CD4-positive, alpha-beta T cell treated with Interleukin-15 for 4 hours (primary cell): ENCODE measurements at regions not wholly inside any gene's neighbourhood (a gene's known extent, or its start where the extent isn't known, plus 50 kb on each side); places are given as distances from the start of the nearest gene placed in this dataset.
"Not testable (repeated sequence)": the region's sequence is repeated elsewhere in the genome, so short reads cannot be mapped to it uniquely, and the experiment has no call there.

Experiments used
- DNase-seq: peaks from one replicate; pipeline ENCODE4 v3.0.0-alpha.2; 2020; ENCODE audit warnings: low spot score

DNA sequence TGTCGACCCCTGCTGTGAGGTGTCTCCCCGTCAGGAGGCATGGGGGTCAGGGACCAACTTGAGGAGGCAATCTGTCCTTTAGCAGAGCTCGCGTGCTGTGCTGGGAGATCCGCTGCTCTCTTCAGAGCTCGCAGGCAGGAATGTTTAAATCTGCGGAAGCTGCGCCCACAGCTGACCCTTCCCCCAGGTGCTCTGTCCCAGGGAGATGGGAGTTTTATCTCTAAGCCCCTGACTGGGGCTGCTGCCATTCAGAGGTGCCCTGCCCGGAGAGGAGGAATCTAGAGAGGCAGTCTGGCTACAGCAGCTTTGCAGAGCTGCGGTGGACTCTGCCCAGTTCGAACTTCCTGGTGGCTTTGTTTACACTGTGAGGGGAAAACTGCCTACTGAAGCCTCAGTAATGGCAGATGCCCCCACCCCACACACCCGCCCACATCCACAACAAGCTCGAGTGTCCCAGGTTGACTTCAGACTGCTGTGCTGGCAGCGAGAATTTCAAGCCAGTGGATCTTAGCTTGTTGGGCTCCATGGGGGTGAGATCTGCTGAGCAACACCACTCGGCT lies 133.1 kb downstream of the CENPC start:
- not testable (repeated sequence) for DNase-seq

GRCh38 chr4:67403342-67403741 lies 142.0 kb downstream of the CENPC start:
- no peak for DNase-seq

GRCh38 chr4:67401902-67402301 lies 143.4 kb downstream of the CENPC start:
- no peak for DNase-seq

GRCh38 chr4:67397931-67398330 lies 147.4 kb downstream of the CENPC start:
- DNase-seq: no peak

DNA sequence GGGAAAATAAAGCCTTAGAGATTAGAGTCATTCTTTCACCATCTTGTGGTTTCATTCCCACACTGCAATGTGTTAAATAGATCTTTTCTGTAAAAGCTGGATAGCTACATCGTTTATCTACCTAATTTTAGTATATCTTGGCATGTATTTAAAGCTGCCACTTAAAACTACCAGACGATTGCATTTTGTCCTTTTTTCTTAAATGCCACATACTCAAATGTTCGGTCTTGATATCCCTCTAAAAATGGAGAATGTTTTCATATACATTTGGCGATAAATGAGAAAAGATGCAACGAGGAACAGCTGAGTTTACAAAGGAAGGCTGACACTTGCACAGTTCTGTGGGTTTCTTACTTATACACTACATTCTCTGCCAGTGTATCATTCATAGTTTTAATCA lies 148.3 kb downstream of the CENPC start:
- no peak for DNase-seq

DNA sequence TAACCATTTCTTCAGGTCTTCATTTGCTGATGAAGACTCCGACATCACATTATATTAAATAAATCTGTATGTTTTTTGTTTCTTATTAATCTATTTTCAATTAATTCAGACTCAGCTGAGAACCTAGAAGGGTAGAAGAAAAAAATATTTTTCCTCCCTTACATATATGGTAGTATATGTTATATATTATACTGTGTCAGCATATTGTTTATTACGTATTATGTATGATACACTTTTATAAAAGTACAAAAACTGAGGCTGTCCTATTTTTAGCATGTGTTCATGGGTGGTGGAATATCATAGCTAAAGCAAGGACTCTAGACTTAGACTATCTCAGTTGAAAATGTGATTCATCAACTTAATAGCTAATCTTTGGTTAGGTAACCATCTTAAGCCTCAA lies 149.3 kb downstream of the CENPC start:
- DNase-seq: no peak

DNA sequence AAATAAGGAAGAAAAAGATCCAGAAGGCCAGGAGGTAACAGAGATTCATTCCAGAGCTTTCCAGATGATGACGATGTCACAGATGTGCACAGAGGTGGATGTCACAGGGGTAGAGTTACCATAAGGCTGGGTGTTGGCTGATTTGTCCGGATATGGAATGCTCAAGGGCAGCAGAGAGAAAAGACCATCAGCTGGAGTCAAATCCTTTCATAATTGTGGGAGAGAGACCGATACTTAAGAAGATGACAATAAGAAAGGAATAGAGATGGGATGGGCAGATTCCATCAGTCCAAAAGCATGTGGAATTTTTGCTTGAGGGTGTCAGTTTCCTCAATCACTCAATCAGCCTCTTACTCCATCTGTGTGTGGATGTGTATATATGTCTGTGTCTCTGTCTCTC lies 150.4 kb downstream of the CENPC start:
- no peak for DNase-seq

- DNase-seq: peak; percentile 46
Measured at GRCh38 chr4:67393699-67394281, 151.5 kb downstream of the CENPC start.

- DNase-seq: no peak
Measured at GRCh38 chr4:67393007-67393406, 152.3 kb downstream of the CENPC start.

GRCh38 chr4:67381406-67381804 lies 163.9 kb downstream of the CENPC start:
- DNase-seq: not testable (repeated sequence)

DNA sequence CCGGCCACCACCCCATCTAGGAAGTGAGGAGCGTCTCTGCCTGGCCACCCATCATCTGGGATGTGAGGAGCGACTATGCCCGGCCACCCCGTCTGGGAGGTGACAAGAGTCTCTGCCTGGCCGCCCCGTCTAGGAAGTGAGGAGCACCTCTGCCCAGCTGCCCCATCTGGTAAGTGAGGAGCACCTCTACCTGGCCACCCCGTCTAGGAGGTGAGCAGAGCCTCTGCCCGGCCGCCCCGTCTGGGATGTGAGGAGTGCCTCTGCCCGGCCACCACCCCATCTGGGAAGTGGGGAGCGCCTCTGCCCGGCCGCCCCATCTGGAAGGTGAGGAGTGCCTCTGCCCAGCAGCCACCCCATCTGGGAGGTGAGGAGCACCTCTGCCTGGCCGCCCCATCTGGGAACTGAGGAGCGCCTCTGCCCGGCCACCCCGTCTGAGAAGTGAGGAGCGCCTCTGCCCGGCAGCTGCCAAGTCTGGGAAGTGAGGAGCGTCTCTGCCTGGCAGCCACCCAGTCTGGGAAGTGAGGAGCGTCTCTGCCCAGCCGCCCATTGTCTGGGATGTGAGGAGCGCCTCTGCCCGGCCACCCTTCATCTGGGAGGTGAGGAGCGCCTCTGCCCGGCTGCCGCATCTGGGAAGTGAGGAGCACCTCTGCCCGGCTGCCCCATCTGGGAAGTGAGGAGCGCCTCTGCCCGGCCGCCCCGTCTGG lies 164.4 kb downstream of the CENPC start:
- not testable (repeated sequence) for DNase-seq

DNA sequence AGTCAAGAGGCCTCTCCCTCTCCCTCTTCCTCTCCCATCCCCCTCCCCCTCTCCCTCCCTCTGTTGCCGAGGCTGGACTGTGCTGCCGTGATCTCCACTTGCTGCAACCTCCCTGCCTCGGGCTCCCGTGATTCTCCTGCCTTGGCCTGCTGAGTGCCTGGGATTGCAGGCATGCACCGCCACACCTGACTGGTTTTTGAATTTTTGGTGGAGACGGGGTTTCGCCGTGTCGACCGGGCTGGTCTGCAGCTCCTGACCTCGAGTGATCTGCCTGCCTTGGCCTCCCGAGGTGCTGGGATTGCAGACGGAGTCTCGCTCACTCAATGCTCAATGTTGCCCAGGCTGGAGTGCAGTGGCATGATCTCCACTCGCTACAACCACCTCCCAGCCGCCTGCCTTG lies 165.1 kb downstream of the CENPC start:
- DNase-seq: no peak

DNA sequence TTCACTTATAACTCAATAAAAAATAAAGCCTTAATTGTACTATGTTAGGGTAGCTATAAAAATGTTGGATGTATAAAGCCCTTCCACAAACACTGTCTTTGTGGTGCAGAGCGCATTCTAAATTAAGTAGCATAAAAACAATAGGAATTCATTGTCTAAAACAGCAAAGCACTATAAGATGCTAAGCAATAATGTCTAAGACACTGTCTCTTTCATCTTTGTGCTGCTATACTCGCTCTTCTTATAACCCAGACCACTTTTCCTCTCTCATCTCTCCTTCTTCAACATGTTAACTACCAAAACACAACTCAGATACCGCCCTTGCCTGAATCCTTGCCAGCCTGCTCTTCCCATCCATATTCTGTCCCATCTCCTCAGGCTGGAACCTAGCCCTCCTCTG lies 170.0 kb downstream of the CENPC start:
- no peak for DNase-seq

DNA sequence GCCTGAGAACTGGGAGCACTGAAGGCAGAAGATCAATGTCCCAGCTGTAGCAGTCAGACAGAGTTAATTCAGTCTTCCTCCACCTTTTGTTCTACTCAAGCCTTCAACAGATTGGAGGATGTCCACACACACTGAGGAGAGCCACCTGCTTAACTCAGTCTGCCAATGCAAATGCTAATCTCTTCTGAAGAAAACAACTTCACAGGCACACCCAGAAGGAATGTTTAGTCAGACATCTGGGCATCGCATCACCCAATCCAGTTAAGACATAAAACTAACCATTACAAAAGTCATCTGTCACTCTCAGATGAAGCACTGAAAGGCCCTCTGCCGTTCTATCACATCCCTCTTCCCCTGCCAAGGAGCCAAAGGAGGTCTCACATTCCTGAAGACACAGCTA lies 173.7 kb downstream of the CENPC start:
- DNase-seq: no peak

- no peak for DNase-seq
Measured at GRCh38 chr4:67366311-67366861, 178.9 kb downstream of the CENPC start.

DNA sequence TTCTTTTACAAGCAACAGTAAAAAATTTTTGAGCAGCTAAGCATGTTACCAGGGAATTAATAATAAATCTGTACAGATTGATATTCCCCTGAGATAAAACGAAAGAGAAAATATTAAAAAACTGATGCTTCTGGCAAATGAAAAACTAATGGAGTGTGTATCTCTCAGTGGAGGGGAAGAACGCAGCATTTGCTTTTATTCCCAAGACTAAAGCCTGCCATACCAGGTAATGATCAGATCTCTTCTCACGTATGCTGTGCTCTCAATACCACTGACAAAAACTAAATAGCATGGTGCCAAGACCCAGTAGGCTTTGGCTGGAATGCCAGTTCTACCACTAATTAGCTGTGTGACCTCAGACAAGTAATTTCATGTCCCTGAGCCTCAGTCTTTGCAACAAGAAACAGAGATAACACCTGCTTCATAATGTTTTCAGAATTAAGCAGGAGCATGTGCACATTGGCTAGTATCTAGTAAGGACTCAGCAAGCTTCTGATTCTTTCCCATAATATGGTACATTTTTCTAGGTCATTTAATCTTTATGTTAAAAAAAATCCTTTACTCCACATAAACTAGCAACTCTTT lies 179.6 kb downstream of the CENPC start:
- no peak for DNase-seq

- no peak for DNase-seq
Measured at GRCh38 chr4:67355806-67356205, 189.5 kb downstream of the CENPC start.

DNA sequence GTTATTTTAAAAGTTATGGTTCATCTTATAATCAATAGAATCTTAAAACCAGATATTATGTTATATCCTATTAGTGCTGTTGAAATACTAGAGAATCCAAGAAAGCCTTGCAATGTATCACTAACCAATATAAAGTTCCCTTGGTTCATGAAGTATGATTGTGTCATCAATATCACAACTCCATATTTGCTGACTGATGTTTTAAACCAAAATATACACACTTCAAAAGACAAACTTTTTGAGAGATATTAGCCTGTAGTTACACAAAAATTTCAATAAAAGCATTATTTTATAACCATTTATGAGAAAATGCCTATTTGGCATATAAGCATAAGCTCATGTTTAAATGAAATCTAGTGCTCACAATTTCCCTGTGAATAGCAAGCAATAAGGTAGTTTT lies 198.6 kb downstream of the CENPC start:
- DNase-seq: no peak

DNA sequence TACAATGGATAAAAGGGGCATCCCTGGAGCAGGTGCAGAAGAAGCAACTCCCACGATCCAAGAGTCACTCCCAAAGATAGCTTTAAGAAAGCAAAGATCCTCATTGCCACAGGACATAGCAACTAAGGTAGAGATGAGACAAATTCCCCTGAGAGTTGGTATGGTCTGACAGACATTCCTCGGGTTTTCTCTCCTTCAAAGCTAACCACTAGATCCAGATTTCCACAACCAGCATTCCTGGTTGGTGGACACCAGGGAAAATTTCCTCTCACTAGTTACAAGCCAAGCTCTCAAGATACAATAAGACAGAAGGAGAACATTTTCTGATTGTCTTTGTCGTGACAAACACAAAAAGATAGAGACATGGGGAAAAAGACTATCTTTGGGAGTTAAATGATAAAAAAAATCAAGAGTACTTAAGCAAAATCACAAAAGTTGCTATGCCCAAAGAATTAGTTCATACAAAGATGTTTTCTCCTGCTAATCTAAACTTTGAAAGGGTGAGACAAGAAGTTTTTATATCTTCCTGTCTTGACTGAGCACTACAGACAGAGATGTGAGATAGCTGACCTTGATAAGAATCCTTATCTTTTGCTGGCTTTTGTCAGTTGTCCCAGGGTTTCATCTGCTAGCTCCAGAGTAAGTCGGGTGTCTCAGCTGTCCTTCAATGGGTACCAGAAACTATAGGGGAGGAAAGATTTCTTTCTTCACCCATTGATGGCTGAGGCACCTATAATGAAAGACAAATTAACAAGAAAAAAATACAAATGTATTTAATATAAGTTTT lies 200.5 kb downstream of the CENPC start:
- no peak for DNase-seq

GRCh38 chr4:67343199-67343598 lies 202.1 kb downstream of the CENPC start:
- DNase-seq: no peak

DNA sequence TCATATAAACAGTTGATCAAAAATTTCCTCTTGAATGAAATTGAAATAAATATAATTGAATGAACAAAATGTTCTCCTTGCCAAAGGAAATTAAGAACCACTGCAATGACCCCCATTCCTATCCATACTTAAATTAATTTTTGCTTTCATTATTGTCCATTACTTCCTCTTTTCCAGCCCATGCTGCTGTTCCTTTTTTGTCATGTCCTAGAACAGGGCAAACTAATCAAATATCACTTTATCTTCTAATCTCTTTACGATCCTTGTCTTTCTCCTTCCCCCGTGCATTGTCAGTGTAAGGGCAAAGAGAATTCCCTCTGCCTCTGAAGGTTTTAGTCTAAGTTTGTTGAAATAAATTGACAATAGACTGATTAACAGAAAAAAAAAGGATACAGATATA lies 203.0 kb downstream of the CENPC start:
- DNase-seq: no peak

GRCh38 chr4:67333664-67334063 lies 211.6 kb downstream of the CENPC start:
- DNase-seq: no peak
